ENCODE measurements at regions not wholly inside any gene's neighbourhood (a gene's known extent, or its start where the extent isn't known, plus 50 kb on each side); places are given as distances from the start of the nearest gene placed in this dataset.

DNA sequence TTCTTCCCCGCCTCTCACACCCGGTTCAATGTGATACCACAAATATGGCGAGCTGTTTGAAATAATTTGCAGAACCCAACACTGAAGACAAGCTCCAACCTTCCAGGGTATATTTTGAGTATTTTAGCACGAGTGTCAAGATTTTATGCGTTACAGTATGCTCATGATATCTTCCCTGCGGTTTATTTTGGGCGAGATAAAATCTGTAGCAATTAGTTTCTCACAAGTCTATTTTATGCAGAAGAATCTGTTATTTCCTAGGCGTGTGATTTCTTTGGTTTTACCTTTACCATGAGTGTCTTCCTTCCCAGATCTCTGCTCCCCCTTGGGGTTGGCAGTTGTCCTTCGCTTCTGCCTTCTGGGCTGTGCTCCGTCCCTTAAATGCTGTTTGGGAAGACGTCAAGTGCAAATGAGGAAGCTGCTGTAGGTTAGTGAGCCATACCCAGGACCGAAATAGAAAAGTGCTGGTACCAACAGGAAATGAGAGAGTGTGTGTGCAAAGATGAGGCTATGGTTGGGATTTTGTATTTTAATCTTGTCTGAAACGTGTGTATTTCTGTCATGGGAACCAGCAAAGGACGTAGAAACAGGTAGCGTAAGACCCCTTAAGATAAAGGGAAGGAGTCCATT is 299.8 kb downstream of the KLF6 start:
- Histone ChIP-seq H3K4me3 (no peak overlapping the region), H3K27ac (peak overlapping the region in 3 of 5 donors; percentile 40 to 52 (median 49)), H3K36me3 (no peaks in the 10 kb centered on the region), H3K27me3 (no peaks in the 10 kb centered on the region), H3K9me3 (no peaks in the 10 kb centered on the region), H3K4me1 (peaks cover 6 to 32% (median 17%) of the 10 kb centered on the region in 4 donors)
- WGBS, 5 donors: 80 to 83% (median 82%) methylated on average over 15 of the region's 15 CpGs
- DNase-seq: peak in 1 of 2 donors; percentile 28
- TF ChIP-seq POLR2AphosphoS5 (IDR thresholded peaks at IDR 0.05): no peak
- TF ChIP-seq POLR2A (IDR thresholded peaks at IDR 0.05): no peak
- TF ChIP-seq, protein P1, sequence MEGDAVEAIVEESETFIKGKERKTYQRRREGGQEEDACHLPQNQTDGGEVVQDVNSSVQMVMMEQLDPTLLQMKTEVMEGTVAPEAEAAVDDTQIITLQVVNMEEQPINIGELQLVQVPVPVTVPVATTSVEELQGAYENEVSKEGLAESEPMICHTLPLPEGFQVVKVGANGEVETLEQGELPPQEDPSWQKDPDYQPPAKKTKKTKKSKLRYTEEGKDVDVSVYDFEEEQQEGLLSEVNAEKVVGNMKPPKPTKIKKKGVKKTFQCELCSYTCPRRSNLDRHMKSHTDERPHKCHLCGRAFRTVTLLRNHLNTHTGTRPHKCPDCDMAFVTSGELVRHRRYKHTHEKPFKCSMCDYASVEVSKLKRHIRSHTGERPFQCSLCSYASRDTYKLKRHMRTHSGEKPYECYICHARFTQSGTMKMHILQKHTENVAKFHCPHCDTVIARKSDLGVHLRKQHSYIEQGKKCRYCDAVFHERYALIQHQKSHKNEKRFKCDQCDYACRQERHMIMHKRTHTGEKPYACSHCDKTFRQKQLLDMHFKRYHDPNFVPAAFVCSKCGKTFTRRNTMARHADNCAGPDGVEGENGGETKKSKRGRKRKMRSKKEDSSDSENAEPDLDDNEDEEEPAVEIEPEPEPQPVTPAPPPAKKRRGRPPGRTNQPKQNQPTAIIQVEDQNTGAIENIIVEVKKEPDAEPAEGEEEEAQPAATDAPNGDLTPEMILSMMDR (IDR thresholded peaks at IDR 0.05): no peak
- TF ChIP-seq EP300 (IDR thresholded peaks at IDR 0.05): no peak
- intact Hi-C loops (cut with DNase I; ENCODE audit: low total_unique reads): no loop called here

DNA sequence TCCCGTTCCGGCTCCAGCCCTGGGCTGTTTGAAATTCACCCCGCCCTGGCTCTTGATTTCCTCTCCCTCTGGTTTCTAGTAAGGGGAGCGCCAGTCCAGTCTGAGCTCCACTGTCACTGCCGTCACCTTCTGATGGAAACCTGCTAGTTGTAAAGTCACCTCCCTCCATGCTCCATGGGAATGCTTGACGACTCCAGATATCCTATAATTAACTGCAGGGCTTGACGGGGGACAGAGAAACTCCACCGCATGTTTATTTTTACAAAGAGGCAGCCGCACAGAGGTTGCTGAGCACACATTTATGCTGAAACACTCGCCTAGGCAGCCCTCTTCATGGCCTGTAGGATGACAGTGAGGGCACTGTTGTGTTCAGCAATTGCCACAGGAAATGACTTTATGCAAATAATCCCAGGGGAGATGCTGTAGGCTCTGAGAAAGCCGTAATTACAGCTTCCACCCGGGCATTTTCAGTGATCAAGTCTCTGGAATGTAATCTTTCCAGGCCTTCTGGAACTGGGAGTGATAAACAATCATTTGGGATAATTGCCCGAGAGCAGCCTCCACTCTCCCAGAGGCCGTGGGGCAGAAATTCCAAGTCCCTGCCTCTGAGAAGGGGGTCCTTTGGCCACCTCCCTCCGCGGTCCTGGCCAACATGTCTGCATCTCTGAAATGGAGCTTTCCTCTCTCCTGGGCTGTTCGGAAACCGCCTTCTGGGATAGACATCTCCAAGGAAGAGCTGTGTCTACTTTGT is 300.5 kb downstream of the KLF6 start:
- Histone ChIP-seq H3K4me1 (peaks cover 6 to 32% (median 17%) of the 10 kb centered on the region in 4 donors), H3K9me3 (no peaks in the 10 kb centered on the region), H3K27ac (peak overlapping the region in 3 of 5 donors; percentile 40 to 52 (median 49)), H3K4me3 (no peak overlapping the region), H3K27me3 (no peaks in the 10 kb centered on the region), H3K36me3 (no peaks in the 10 kb centered on the region)
- 59 to 67% (median 61%) methylated on average over 18 of the region's 18 CpGs for WGBS, 5 donors
- peak in 1 of 2 donors; percentile 62 for DNase-seq
- no peak for TF ChIP-seq POLR2AphosphoS5 (IDR thresholded peaks at IDR 0.05)
- no peak for TF ChIP-seq POLR2A (IDR thresholded peaks at IDR 0.05)
- TF ChIP-seq, protein P1 (IDR thresholded peaks at IDR 0.05): no peak
- no peak for TF ChIP-seq EP300 (IDR thresholded peaks at IDR 0.05)
- intact Hi-C loops (cut with DNase I; ENCODE audit: low total_unique reads): no loop called here

GRCh38 chr10:3482200-3482993 is 302.6 kb downstream of the KLF6 start:
- Histone ChIP-seq H3K9me3 (no peaks in the 10 kb centered on the region), H3K27ac (peak overlapping the region in 3 of 5 donors; percentile 49 to 65 (median 64)), H3K4me1 (peaks cover 6 to 32% (median 17%) of the 10 kb centered on the region in 4 donors), H3K36me3 (no peaks in the 10 kb centered on the region), H3K4me3 (peak overlapping the region in 1 of 4 donors; percentile 5), H3K27me3 (no peaks in the 10 kb centered on the region)
- WGBS, 5 donors: 10 to 17% (median 12%) methylated on average over 17 of the region's 17 CpGs
- TF ChIP-seq, protein P1 (IDR thresholded peaks at IDR 0.05): no peak
- TF ChIP-seq EP300 (IDR thresholded peaks at IDR 0.05): no peak
- peak; percentile 52 to 87 (median 83) for TF ChIP-seq POLR2AphosphoS5 (IDR thresholded peaks at IDR 0.05)
- intact Hi-C loops (cut with DNase I; ENCODE audit: low total_unique reads): no loop called here
- DNase-seq: peak; percentile 49 to 93

DNA sequence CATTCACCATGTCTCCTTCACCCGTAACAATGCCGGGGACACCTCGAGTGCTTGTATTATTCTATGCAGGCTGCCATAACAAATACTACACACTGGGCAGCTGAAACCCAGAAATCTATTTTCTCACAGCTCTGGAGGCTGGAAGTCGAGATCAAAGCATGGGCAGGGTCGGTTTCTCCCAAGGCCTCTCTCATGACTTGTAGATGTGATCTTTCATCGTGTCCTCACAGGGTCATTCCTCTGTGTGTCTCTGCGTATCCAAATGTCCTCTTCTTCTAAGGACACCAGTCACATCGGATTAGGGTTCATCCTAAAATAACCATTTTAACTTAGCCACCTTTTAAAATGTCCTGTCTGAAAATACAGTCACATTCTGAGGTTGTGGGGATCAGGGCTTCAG is 303.5 kb downstream of the KLF6 start:
- Histone ChIP-seq H3K27ac (no peak overlapping the region), H3K4me1 (peaks cover 6 to 31% (median 17%) of the 10 kb centered on the region in 4 donors), H3K36me3 (no peaks in the 10 kb centered on the region), H3K27me3 (no peaks in the 10 kb centered on the region), H3K4me3 (no peak overlapping the region), H3K9me3 (no peaks in the 10 kb centered on the region)
- intact Hi-C loops (cut with DNase I; ENCODE audit: low total_unique reads): no loop called here
- TF ChIP-seq, protein P1 (IDR thresholded peaks at IDR 0.05): no peak
- TF ChIP-seq POLR2A (IDR thresholded peaks at IDR 0.05) (no peak), EP300 (IDR thresholded peaks at IDR 0.05) (no peak), POLR2AphosphoS5 (IDR thresholded peaks at IDR 0.05) (no peak)
- no peak for DNase-seq
- WGBS, 5 donors: 91 to 95% (median 92%) methylated on average over 8 of the region's 8 CpGs

All from stomach (tissue), 8 donors.